RCC 7860 (cell line): ENCODE measurements at regions not wholly inside any gene's neighbourhood (a gene's known extent, or its start where the extent isn't known, plus 50 kb on each side); places are given as distances from the start of the nearest gene placed in this dataset.
A peak's percentile ranks its signal among the peaks of the same experiment; 100 is the strongest.

Experiments
- DNase-seq: peaks from one replicate; pipeline ENCODE4 v3.0.0-alpha.2; 2015; ENCODE audit warnings: low spot score
- FAIRE-seq: peaks from 2 replicates; lab custom pipeline; 2012; peaks lifted over from hg19 to GRCh38; lab: Jason Lieb, UNC

DNA sequence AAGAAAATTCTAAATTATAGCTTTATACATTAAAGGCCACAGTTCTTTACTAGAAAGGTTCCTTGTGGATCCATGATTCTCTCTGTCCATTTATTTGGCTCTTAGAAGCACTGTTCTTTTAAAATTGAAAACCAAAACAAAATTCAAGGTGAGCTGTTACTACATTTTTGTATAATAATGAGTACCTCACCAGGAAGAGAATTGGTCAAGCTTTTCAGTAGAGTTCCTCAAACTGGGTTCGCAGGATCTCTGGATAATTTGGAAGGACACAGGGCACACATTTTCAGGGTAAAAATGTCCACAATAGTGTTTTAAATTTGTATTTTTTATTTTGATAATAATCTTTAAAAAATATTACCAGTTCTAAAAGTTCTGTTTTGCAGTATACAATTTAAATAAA, 93.0 kb downstream of the PPP1R3A start:
- FAIRE-seq: no peak

DNA sequence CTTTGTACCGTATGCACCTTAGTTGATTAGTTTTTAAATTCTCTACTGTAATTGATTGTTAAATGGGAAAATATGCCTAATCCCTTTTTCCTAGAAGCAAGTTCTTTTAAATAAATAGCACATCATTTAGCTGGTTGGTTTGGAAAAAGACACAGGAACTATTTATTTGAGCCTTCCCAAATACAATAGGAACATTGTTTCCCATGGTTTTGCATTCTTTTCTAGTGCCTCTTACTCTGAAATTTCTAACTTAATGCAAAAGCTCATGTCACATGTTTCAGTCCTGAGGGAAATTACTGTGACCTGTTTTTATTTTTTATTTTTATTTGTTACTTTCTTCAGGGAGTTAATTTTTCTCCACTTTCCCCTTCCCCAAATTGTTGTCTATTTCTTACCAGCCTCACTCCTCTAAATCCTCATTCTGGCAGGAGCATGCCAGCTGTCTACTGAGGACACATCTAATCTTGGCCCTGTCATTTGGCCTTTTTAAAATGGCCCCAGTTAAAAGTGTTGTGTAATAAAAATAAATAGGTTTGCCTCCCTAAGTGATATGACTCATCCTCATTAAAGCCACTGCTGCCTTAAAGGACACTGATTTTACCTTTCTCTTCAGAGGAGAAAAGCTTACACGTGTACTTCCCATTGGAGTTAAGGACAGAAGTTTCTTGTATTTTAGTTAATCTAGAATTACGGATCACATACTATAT, 94.5 kb downstream of the PPP1R3A start:
- DNase-seq (no peak), FAIRE-seq (no peak)

More for the DNA sequence above, 93.0 kb downstream of the PPP1R3A start:
- no peak for DNase-seq

GRCh38 chr7:113819474-113819873, 99.3 kb downstream of the PPP1R3A start:
- FAIRE-seq (no peak), DNase-seq (no peak)

DNA sequence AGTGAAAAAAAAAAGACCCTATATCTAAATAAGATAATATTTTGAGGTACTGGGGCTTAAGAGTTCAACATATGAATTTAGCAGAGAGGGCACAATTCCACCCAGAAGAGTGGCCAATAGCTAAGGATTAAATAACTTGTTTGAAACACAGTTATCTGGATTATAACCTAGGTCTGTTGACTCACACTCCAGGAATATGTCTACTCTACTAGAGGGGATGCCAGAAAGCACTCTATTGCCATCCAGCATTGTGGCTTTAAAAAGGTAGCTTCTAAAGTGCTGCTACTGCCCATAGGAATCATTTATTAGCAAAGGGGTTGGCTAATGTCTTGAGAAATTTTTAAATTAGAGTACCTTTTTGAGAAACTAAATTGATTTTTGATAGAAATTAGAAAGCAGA, 102.2 kb downstream of the PPP1R3A start:
- no peak for DNase-seq
- no peak for FAIRE-seq

- FAIRE-seq (no peak), DNase-seq (no peak)
Observed at GRCh38 chr7:113813471-113813870, 105.3 kb downstream of the PPP1R3A start.

DNA sequence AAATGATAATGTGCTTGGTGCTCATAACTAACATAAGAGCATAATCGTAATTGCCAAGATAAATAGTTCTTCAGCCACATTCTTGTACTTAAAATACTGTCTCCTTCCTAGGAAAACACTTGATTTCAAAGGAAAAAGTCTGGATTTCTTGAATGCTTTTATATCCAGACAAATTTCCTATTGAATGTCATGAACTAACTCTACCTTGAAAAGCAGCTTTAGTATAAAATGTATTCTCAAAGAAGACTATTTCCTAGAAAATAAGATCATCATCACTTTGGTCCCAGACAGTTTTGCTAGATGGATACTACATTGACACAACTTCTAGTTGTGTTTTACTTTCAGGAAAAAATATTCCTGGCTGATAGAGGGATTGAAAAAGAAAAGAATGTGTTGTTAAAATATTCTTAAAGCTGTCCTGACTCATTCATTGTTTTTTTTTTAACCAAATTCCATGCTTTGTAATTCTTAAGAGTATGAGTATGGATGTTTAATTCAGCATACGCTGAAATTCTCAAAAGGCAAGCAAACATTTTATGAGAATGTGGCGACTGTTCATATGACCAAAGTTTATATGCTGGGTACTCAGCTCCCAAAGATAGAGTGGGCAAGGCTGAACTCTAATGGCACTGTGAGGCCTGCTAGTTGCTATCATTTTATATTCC, 106.1 kb downstream of the PPP1R3A start:
- no peak for FAIRE-seq
- DNase-seq: no peak

DNA sequence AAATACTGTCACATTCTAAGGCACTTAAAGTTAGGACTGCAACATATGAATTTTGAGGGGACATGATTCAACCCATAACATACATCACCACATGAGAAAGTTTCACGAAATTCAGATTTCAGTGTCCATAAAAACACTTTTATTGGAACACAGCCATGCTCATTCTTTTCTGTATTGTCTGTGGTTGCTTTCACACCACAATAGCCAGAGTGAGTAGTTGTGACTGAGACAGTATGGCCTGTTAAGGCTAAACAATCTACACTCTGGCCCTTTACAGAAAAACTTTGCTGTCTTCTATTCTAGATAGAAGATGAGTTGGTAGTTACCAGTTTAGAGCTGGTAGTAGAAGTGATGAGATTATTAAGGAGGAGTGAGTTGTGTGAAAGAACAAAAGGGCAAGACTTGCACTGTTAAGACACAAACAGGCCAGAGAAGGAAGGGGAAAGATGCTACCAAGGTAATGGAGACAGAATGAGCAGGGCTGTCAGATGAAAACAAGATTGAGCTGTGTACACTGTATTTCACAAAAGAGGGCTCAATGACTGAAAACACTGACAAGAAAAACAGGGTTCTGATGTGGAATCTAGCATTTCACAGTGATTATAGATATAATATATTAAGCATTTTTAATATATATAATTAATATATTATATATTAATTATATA, 108.6 kb downstream of the PPP1R3A start:
- FAIRE-seq: no peak

DNA sequence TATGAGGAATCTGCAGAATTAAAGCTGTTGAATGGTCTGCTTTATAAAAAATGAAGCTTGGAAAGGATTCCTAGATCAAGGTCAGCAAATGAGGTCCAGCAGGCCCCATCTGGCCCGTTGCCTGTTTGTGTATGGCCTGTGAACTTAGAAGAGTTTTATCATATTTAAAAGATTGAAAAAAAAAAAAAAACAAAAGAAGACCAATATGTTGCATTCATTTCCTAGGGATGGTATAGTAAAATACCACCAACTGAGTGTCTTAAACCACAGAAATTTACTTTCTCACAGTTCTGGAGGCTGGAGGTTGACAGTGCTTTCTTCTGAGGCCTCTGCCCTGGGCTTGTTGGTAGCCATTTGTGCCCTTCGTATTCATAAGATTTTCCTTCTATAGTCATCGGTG, 109.2 kb downstream of the PPP1R3A start:
- FAIRE-seq (no peak), DNase-seq (no peak)

More for the DNA sequence above, 108.6 kb downstream of the PPP1R3A start:
- no peak for DNase-seq

- FAIRE-seq (no peak), DNase-seq (no peak)
Observed at GRCh38 chr7:113806633-113807327, 112.0 kb downstream of the PPP1R3A start.

DNA sequence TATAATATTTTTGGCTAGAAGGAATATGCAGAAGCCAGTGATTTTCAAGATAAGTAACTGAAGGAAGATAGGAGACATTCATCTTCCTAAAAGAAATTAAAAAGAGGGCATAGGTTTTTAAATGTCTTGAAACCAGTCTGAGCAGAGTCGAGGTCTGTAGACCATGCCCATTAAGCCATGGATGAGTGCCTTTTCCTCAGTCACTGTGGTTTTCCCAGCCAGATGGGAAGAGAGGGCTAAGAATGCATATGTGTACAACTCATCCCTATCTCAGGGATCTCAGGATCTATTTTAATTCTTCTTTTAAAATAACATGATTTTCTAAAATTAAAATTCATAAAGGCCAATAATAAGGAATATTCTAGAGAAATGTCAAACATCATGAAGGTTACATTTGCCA, 112.8 kb downstream of the PPP1R3A start:
- FAIRE-seq (peak; percentile 89), DNase-seq (no peak)

DNA sequence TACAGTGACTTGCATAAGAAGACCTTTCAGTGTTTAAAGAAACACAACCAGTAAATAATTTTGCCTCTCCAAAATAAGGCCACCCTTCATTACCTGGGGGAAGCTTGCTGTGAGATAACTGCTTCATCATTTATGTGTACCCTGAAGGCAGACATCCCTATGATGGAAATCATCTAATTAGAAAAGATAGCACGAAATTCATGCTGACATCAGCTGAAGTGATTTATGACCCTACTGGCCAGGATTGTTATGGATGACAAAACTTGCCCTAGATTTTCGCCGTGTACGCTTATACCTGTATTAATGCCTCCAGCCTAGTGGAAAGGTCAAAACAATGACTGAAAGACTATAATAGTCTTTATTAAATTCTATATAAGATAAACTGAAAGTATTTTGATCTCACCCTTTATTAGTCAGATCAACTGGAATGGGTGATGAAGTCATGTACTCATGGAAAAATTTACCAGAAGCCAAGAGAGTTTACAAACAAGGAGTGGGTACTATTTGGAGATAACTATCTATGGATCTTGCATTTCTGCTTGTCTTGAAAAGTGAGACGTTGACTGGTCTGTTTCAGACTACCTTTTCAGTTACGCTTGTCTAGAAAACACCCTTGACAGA, 114.2 kb downstream of the PPP1R3A start:
- no peak for DNase-seq
- FAIRE-seq: no peak

DNA sequence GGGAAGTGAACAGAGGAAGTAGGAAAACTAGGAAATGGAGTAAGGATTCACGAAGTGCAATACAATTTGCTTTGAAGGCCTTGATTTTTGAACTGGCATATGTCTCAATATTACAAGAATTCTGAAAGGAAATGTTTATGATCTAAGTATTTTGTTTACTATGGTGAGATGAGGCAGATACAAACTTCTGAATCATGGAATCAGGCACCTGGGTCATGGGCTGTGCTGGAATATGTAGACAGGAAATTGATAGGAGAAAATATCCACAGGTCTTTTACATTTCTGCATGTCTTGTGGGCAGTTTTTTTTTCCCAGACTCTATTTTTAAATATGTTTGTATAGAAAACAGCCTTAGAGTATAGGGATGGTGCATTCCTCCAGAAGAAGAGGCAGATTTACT, 117.1 kb downstream of the PPP1R3A start:
- DNase-seq (no peak), FAIRE-seq (no peak)

DNA sequence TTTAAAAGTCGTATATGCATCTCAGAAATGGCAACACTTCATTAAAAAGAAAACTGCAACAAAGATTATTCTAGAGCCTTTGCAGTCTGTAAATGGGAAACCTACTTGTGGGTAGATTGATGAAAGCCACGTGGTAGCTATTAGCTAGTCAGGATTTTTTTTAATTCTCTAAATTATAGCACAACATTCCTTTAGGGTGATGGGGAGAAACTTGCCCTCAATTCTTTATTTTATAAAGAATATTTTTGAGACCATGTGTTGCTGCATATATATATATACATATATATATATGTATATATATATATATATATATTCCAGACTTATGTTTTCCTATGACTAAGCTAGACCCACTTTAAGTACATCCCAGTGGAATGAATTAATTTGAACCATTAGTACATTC, 118.0 kb downstream of the PPP1R3A start:
- no peak for FAIRE-seq
- DNase-seq: no peak

GRCh38 chr7:113799896-113800295, 118.9 kb downstream of the PPP1R3A start:
- no peak for FAIRE-seq
- DNase-seq: no peak

DNA sequence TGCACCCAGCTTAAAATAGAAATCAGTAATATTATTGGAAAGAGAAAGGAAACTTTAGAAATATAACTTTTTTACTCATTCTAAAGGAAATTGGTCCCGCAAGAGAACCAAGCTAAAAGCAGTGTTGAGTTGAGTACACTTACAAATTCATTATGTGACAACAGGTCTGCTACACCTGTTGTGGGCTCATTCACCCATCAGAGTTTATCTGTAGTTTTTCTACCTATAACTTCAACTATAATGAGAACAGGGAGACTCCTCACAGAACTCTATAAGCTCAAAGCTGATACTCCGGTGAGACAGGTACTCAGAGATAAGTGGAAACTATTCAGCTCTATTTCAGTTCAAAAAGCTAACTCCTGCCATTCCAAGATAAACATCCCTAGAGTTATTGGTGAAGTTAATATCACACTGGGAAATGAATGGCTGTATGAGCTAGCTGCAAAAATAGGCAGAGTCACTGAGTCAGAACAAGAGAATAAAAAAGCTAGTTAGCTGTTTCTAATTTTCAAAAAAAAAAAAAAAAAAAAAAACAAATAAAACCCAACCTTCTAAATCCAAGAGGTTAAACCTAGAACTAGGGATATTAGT, 121.3 kb downstream of the PPP1R3A start:
- FAIRE-seq: no peak
- no peak for DNase-seq

DNA sequence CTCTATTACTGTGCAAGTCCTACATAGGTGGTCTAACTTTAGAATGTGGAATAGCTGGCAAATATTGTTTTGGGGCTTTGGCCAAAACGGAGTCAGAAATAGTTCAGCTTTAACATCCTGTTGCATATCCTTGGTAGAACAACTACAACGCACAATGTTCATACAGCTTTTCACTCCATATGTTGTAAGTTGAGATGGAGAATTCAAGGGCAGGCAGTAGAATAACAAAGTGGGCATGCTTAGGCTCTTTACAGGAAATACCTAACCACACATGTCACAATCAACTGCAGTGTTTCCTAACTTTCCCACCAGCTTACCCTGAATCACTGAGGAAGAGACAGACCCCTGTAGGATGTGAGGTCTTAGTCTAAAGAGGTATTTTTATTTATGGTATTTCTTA, 122.3 kb downstream of the PPP1R3A start:
- FAIRE-seq (no peak), DNase-seq (no peak)

DNA sequence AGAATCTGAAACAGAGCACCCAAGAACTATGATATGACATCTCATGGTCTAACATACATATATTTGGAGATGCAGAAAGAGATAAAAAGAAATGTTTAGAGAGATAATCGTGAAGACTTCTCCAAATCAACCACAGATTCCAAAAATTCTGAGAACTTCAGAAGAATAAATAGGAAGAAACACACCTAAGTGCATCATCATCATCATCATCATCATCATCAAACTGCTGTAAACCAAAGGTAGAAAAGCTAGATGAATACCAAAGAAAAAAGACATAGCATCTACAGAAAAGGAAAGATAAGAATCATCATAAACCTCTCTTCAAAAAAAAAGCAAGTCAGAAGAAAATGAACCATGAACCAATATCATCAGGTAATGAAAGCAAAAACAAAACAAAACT, 124.2 kb downstream of the PPP1R3A start:
- FAIRE-seq (no peak), DNase-seq (no peak)

DNA sequence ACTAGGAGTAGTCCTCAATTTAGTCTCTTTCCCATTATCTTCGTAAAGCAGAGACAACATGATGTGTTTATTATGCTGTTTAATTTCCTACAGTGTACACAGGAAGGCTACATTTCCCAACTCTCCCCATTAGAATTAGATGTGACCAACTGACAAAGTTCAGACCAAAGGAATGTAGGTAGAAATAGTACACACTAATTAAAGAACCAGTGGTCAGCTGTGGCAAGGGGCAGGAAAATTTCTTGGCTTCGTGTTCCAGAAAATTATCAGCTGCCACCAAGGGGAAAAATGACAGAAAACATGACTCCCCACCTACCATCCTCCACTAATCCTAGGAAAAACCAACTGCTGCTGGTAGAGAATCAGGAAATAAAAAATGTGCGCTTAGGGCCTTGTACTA, 125.6 kb downstream of the PPP1R3A start:
- DNase-seq (no peak), FAIRE-seq (no peak)

- no peak for FAIRE-seq
- DNase-seq: no peak
Observed at GRCh38 chr7:113790025-113790424, 128.8 kb downstream of the PPP1R3A start.

- DNase-seq: no peak
- FAIRE-seq: no peak
Observed at GRCh38 chr7:113787106-113787505, 131.7 kb downstream of the PPP1R3A start.

DNA sequence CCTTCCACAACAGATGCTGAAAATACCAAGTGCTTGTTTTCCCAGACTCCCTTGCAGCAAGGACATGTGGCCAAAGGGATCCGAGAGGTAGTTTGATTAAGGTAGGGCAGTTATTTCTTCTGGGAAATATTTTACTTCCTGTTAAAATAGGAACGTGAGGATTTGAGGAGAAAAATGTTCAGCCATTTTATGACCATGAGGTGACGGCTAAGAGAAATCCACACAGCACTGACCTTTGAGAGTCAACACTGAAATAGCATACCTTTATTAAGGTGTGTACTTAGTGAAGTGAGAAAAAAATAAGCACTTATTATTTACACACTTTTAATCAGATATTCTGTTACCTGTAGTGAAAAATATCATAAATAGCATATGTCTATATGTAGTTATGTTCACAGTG, 133.9 kb downstream of the PPP1R3A start:
- DNase-seq (no peak), FAIRE-seq (no peak)
